Upper lobe of left lung (tissue), 6 donors: ENCODE measurements at regions not wholly inside any gene's neighbourhood (a gene's known extent, or its start where the extent isn't known, plus 50 kb on each side); places are given as distances from the start of the nearest gene placed in this dataset.

Experiments
- ATAC-seq, 2 donors: fragments of 200-7000 bp; cut with Tn5 transposase; one replicate each; pipeline ENCODE4 v1.9.1; 2022; ENCODE audit warnings: mild to moderate bottlenecking in 2 of 2, moderate library complexity in 2 of 2; ENCODE audit not compliant: low FRiP score in 2 of 2
- DNase-seq, 2 donors: peaks; one replicate each; pipeline ENCODE4 v3.0.0-alpha.2; 2019 to 2020
- H3K27ac ChIP-seq, 4 donors: fragments of 200-600 bp; sonication (generic); one replicate each; pipeline ENCODE4 v1.5.1; 2016 to 2019
- H3K27me3 ChIP-seq, 4 donors: fragments of 200-600 bp; sonication (generic); one replicate each; pipeline ENCODE4 v1.5.1; 2017 to 2019
- H3K36me3 ChIP-seq, 4 donors: fragments of 200-600 bp; sonication (generic); one replicate each; pipeline ENCODE4 v1.5.1; 2016 to 2019
- H3K4me1 ChIP-seq, 4 donors: fragments of 200-600 bp; sonication (generic); one replicate each; pipeline ENCODE4 v1.5.1; 2018 to 2019
- H3K4me3 ChIP-seq, 4 donors: fragments of 200-600 bp; sonication (generic); one replicate each; pipeline ENCODE4 v1.5.1; 2017 to 2019; ENCODE audit warnings: mild to moderate bottlenecking in 2 of 4, moderate library complexity in 1 of 4
- H3K9me3 ChIP-seq, 4 donors: fragments of 200-600 bp; sonication (generic); one replicate each; pipeline ENCODE4 v1.5.1; 2018 to 2019
- CTCF ChIP-seq, 6 experiments: fragments of 450-650 bp in 4 of 6; fragments of 200-600 bp in 2 of 6; sonication (generic) in 2 of 6; IDR thresholded peaks; one replicate each; pipeline ENCODE4 v1.5.1; 2016 to 2019; ENCODE audit warnings: antibody characterized with exemption in 6 of 6
- EP300 ChIP-seq, 4 donors: sonication (generic); formaldehyde crosslinking; IDR thresholded peaks; one replicate each; pipeline ENCODE4 v1.5.1; 2017; ENCODE audit warnings: antibody characterized with exemption in 4 of 4, control low read depth in 2 of 4
- POLR2A ChIP-seq, 4 donors: fragments of 450-650 bp; IDR thresholded peaks; one replicate each; pipeline ENCODE4 v1.5.1; 2016 to 2017; ENCODE audit warnings: antibody characterized with exemption in 4 of 4, mild to moderate bottlenecking in 2 of 4
- POLR2AphosphoS5 ChIP-seq, 2 donors: sonication (generic); formaldehyde crosslinking; IDR thresholded peaks; one replicate each; pipeline ENCODE4 v1.5.1; 2017; ENCODE audit warnings: antibody characterized with exemption in 2 of 2
- WGBS, 2 donors: methylation state at CpG; one replicate each; pipeline ENCODE4 v1.1.5; 2017 to 2018; 5-methylcytosine and 5-hydroxymethylcytosine counted together
- donor health status: DM: no; HTN: no; CAD: no; lungs with moderate emphysema.
- donor health status: DM: no; HTN: yes; CAD: no; lungs with severe emphysema.

- ATAC-seq (peak in 1 of 2 donors; percentile 5), DNase-seq (peak in 1 of 2 donors; percentile 87)
- Histone ChIP-seq H3K36me3 (no peaks in the 10 kb centered on the region), H3K27me3 (no peaks in the 10 kb centered on the region), H3K9me3 (no peaks in the 10 kb centered on the region), H3K27ac (peak overlapping the region in 2 of 4 donors; percentile 32 to 80), H3K4me1 (peaks cover 21 to 43% (median 23%) of the 10 kb centered on the region in 4 donors), H3K4me3 (peak overlapping the region; percentile 24 to 78 (median 64))
- 0 to 3% methylated on average over 23 to 47 of the region's 109 CpGs for WGBS, 2 donors
- peak in 1 of 6 experiments; percentile 12 for TF ChIP-seq CTCF (IDR thresholded peaks at IDR 0.05)
- TF ChIP-seq EP300 (IDR thresholded peaks at IDR 0.05): no peak
Observed at GRCh38 chr11:129278586-129279319, 86.6 kb upstream of the ARHGAP32 start.

DNA sequence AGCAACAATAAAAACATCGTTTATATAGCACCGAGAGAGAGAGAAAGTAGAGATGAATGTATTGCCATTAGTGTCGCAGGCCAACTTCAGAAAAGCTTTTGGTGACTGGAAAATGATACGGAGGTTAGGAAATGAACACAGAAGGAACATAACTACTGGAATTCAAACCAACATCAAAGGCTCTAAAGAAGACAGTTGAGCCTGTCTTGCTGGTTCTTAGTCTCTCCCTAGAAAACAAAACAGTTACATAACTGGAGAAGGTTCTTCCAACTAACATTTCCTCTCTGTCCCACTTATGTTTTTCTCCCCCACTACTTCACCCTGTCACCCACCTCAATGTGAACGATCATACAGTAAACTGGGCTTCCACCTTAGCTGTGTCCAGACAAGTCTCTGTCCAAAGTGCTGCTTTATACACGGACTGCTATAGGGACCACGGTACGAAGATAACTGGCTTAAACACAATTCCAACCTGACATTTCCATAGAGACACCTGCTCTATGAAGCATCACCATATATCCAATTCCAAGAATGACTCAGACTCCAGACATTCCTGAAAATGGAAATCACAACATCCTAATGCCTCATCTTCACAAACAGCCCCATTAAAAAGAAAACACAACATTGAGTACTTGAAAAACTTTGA lies 85.2 kb upstream of the ARHGAP32 start:
- Histone ChIP-seq H3K27me3 (no peaks in the 10 kb centered on the region), H3K36me3 (no peaks in the 10 kb centered on the region), H3K4me1 (peaks cover 21 to 40% (median 23%) of the 10 kb centered on the region in 4 donors), H3K9me3 (no peaks in the 10 kb centered on the region), H3K4me3 (peak overlapping the region in 1 of 4 donors; percentile 63), H3K27ac (no peak overlapping the region)
- ATAC-seq (no peak), DNase-seq (no peak)
- no peak for TF ChIP-seq POLR2A (IDR thresholded peaks at IDR 0.05)
- no peak for TF ChIP-seq CTCF (IDR thresholded peaks at IDR 0.05)
- TF ChIP-seq EP300 (IDR thresholded peaks at IDR 0.05): no peak
- no peak for TF ChIP-seq POLR2AphosphoS5 (IDR thresholded peaks at IDR 0.05)
- 74 to 79% methylated on average over 8 of the region's 8 CpGs for WGBS, 2 donors

DNA sequence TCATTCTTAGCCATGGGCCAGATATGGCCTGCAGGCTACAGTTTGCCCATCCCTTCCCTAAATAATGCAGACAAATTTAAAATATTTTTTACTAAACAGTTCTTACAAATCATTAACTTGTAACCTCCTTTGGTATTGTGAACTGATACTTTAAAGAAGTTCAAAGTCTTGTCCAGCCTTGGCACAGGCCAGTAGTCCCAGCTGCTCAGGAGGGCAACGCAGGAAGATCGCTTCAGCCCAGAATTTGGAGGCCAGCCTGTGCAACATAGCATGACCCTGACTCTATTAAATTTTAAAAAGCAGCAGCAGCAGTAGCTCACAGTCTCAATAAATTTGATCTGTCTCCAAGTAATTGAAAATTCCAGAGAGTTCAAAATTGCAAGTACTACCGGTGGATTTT lies 83.7 kb upstream of the ARHGAP32 start:
- Histone ChIP-seq H3K27ac (no peak overlapping the region), H3K36me3 (no peaks in the 10 kb centered on the region), H3K27me3 (no peaks in the 10 kb centered on the region), H3K9me3 (no peaks in the 10 kb centered on the region), H3K4me1 (peaks cover 21 to 39% (median 23%) of the 10 kb centered on the region in 4 donors), H3K4me3 (no peak overlapping the region)
- ATAC-seq (no peak), DNase-seq (no peak)
- TF ChIP-seq POLR2A (IDR thresholded peaks at IDR 0.05) (no peak), EP300 (IDR thresholded peaks at IDR 0.05) (no peak), POLR2AphosphoS5 (IDR thresholded peaks at IDR 0.05) (no peak), CTCF (IDR thresholded peaks at IDR 0.05) (no peak)
- 67 to 78% methylated on average over 3 of the region's 3 CpGs for WGBS, 2 donors

DNA sequence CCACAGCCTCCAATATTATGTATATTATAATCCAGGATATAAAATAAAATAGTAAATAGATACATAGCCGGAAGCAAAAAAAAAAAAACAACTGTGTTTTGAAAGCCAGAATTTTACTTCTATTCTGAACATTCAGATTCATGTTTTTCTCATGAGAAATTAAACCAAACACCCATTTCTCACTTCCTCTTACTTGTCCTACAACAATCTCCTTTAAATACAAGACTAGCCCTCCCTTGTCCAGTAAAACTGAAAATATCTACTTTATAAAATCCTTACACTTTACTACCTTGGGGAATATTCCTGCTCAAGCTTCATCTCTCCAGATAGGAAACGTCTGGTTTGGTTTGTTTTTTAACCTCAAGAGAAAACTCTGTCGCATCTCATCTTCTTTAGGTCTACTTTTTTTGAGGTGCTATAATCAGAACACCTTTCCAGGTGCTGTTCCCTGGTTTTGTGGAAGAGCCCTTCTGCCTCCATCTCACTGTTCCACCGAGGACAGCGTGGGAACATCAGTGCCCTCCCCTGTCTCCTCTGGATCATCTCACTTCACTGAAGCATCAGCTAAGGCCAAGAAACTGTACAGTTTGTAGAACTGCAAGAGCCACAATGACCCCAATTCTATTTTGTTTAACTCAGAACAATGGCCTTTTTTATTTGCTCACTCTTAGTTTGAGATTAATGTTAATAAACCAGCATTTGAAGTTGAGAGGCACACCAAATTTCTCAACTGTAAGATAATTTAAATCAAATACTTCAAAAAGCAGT lies 82.0 kb upstream of the ARHGAP32 start:
- no peaks in the 10 kb centered on the region for H3K36me3 ChIP-seq
- no peak for ATAC-seq
- peaks cover 15 to 27% (median 18%) of the 10 kb centered on the region in 4 donors for H3K4me1 ChIP-seq
- no peaks in the 10 kb centered on the region for H3K27me3 ChIP-seq
- TF ChIP-seq EP300 (IDR thresholded peaks at IDR 0.05) (no peak), POLR2AphosphoS5 (IDR thresholded peaks at IDR 0.05) (no peak), CTCF (IDR thresholded peaks at IDR 0.05) (no peak), POLR2A (IDR thresholded peaks at IDR 0.05) (no peak)
- no peak overlapping the region for H3K4me3 ChIP-seq
- no peaks in the 10 kb centered on the region for H3K9me3 ChIP-seq
- DNase-seq: no peak
- 68 to 75% methylated on average over 5 of the region's 5 CpGs for WGBS, 2 donors
- H3K27ac ChIP-seq: no peak overlapping the region
